GM12878 (cell line): ENCODE measurements at regions not wholly inside any gene's neighbourhood (a gene's known extent, or its start where the extent isn't known, plus 50 kb on each side); places are given as distances from the start of the nearest gene placed in this dataset.

Source experiments
- POLR2A ChIP-seq: IDR thresholded peaks from 2 replicates; pipeline ENCODE4 v1.6.1; 2011; ENCODE audit warnings: low read depth, mild to moderate bottlenecking, low read length
- RCOR1 ChIP-seq: conservative IDR thresholded peaks from 2 replicates; pipeline ENCODE4 v1.6.1; 2012; ENCODE audit warnings: low read depth, low read length, improper control_type of control experiment
- RFX5 ChIP-seq: IDR thresholded peaks from 2 replicates; pipeline ENCODE4 v1.6.1; 2011; ENCODE audit warnings: low read depth, low read length, improper control_type of control experiment
- TCF3 ChIP-seq: IDR thresholded peaks from 2 replicates; pipeline ENCODE4 v1.6.1; 2012; ENCODE audit warnings: low read depth, mild to moderate bottlenecking, low read length, borderline replicate concordance; ENCODE audit not compliant: insufficient read depth
- TF ChIP-seq, protein P1 (sequence below): IDR thresholded peaks from 2 replicates; pipeline ENCODE4 v1.6.1; 2012; ENCODE audit warnings: low read depth, low read length, improper control_type of control experiment

DNA sequence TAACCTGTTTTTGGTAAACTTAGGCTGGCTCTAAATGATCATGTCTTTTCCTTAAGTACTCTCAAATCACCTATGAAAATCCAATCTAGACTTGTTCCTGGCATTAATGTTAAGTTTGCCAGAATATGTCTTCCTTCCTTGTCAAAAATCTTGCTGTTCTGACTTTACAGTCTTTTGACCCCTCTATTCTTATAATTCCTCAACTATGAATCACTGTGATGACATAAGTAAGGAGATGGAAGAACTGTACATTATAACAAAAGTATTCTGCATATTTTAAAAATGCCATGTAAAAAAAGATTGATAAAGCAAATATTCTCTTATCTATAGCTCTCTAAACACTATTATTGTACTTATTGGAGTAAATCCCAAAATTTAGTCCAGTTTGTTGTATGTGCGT, 51.4 kb upstream of the BAZ1A start:
- TF ChIP-seq POLR2A, result no peak
- TF ChIP-seq TCF3, result no peak
- no peak for TF ChIP-seq RFX5
- no peak for TF ChIP-seq RCOR1
- TF ChIP-seq, protein P1, sequence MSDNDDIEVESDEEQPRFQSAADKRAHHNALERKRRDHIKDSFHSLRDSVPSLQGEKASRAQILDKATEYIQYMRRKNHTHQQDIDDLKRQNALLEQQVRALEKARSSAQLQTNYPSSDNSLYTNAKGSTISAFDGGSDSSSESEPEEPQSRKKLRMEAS, result no peak
